HG02970 (cell line): ENCODE measurements at regions not wholly inside any gene's neighbourhood (a gene's known extent, or its start where the extent isn't known, plus 50 kb on each side); places are given as distances from the start of the nearest gene placed in this dataset.
"Not testable (repeated sequence)": the region's sequence is repeated elsewhere in the genome, so short reads cannot be mapped to it uniquely, and the experiment has no call there.

Experiments
- ATAC-seq: cut with Tn5 transposase; IDR thresholded peaks from one replicate; pipeline ENCODE4 v1.9.1; 2021; ENCODE audit warnings: mild to moderate bottlenecking, moderate library complexity, moderate number of reproducible peaks; ENCODE audit not compliant: unreplicated experiment, low FRiP score

DNA sequence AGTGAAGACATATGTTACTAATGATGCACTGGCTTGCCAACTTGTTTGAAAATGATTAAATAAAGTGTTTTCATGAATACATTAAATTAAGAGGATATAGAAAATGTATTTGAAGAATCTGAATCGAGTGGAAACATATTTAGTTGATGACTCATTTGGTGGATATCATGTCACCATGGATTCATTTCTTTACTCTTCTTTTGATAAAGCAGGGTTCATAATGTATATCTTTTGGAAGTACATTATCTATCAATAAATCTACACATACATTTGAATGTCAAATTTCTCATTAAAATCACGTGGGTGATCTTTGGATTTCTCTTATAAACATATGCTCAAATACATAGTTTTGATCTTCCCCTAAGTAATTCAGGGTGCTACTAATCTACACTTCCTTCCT lies 1148.1 kb upstream of the ACO1 start:
- ATAC-seq, result no peak

GRCh38 chr9:31243386-31243785 lies 1141.1 kb upstream of the ACO1 start:
- no peak for ATAC-seq

GRCh38 chr9:31248156-31248555 lies 1136.3 kb upstream of the ACO1 start:
- no peak for ATAC-seq

DNA sequence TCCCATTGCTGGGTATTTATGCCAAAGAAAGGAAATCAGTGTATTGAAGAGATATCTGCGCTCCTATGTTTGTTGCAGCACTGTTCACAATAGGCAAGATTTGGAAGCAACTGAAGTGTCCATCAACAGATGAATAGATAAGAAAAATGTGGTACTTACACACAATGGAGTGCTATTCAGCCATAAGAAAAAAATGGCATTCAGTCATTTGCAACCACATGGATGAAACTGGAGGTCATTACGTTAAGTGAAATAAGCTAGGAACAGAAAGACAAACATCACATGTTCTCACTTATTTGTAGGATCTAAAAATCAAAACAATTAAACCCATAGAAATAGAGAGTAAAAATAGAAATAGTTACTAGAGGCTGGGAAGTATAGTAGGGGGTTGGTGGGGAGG lies 1133.1 kb upstream of the ACO1 start:
- ATAC-seq, result no peak

GRCh38 chr9:31253800-31254762 lies 1130.4 kb upstream of the ACO1 start:
- ATAC-seq, result no peak

DNA sequence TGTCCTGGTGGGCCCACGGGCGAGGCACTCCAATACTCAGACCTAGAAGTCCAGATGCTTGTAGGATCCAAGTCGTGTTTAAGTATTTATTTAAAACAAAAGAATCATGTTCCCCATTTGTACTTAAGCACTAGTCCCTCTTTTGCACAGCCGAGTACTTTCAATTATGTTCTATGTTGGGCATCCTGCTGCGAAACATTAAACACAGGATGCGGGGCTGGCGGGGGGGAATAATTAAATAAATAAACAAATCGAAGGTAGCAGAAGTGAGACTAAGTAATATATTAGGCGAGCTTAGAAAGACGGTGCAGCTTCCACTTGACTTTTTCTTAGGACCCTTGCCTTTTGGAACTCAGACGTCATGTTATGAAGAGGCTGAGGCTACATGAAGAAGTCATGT lies 1129.2 kb upstream of the ACO1 start:
- ATAC-seq, result no peak

GRCh38 chr9:31259824-31260223 lies 1124.6 kb upstream of the ACO1 start:
- no peak for ATAC-seq

GRCh38 chr9:31272456-31273295 lies 1111.8 kb upstream of the ACO1 start:
- no peak for ATAC-seq

GRCh38 chr9:31275419-31275818 lies 1109.0 kb upstream of the ACO1 start:
- ATAC-seq, result no peak

GRCh38 chr9:31290731-31291130 lies 1093.7 kb upstream of the ACO1 start:
- no peak for ATAC-seq

DNA sequence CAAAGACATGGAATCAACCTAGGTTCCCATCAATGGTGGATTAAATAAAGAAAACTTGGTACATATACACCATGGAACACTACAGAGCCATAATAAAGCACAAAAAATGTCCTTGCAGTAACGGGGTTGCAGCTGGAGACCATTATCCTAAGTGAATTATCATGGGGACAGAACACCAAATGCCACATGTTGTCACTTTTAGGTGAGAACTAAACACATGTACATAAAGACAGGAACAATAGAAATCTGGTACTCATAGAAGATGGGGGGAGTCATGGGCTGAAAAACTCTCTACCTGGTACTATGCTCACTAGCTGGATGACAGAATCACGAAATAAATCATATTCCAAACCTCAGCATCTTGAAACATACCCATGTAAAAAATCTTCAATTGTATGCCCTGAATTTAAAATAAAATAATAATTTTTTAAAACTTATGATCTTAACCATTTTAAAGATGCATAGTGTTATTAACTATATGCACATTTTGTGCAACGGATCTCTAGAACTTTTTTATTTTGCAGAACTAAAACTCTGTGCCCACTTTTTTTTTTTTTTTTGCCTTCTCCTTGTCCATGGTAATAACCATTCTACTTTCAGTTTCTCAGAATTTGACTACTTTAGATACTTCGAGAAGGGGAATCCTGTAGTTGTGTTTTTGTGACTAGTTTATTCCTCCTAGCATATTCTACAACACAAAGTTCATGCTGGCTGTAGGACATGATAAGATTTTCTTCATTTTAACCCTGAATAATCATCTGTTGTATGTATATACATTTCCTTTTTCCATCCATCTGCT lies 1081.6 kb upstream of the ACO1 start:
- ATAC-seq, result no peak

GRCh38 chr9:31304576-31304975 lies 1079.9 kb upstream of the ACO1 start:
- ATAC-seq, result no peak

DNA sequence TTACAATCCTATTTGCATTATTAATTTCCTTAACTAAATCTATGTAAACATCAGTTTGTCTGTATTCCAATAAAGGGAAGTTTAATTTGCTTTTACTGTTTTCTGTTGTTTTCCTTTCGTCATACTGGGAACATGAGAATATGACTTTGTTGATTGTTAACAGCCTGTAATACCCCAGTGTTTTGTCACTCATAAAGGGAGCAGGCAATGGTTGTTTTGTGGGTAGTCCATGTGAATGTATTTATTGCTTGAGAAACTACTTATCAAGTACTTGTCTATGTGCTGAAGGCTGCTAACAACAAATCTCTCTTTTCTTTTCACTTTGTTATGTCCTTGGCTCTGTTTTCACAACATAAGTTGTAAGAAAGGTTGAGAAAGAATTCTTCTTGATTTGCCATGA lies 1070.2 kb upstream of the ACO1 start:
- ATAC-seq, result no peak

GRCh38 chr9:31320494-31320893 lies 1063.9 kb upstream of the ACO1 start:
- no peak for ATAC-seq

- no peak for ATAC-seq
Measured at GRCh38 chr9:31321256-31321655, 1063.2 kb upstream of the ACO1 start.

DNA sequence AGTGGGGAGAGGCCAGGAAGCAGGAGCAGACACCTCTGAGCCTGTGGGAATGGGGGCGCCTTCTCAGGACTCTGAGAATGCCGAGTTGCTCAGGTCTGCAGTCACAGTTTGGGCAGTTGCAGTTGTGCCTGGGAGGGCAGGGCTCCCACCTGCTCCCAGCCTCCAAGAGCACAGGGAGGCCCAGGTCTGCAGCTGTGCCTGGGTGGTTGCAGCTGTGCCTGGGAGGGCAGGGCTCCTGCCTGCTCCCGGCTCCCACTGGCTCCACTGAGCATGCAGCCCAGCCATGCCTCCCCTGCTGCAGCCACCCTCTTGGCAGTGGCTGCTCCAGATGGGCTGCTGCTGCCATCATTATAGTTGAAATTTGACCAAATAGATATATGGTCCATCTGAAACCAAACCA lies 1062.8 kb upstream of the ACO1 start:
- ATAC-seq, result no peak

GRCh38 chr9:31323726-31324444 lies 1060.6 kb upstream of the ACO1 start:
- ATAC-seq, result no peak

GRCh38 chr9:31325778-31326177 lies 1058.7 kb upstream of the ACO1 start:
- no peak for ATAC-seq

- ATAC-seq, result not testable (repeated sequence)
Measured at GRCh38 chr9:31326883-31327282, 1057.6 kb upstream of the ACO1 start.
